Endothelial cell (in vitro differentiated cells): ENCODE measurements at regions not wholly inside any gene's neighbourhood (a gene's known extent, or its start where the extent isn't known, plus 50 kb on each side); places are given as distances from the start of the nearest gene placed in this dataset.

ENCODE experiments used
- DNase-seq: peaks from one replicate; pipeline ENCODE4 v3.0.0; 2021; ENCODE audit warnings: low spot score
- H3K27ac Mint-ChIP-seq: one replicate; pipeline ENCODE4 v1.8.0; 2021; ENCODE audit warnings: mixed read lengths, inconsistent platforms; ENCODE audit not compliant: unreplicated experiment
- H3K27me3 Mint-ChIP-seq: one replicate; pipeline ENCODE4 v1.8.0; 2021; ENCODE audit warnings: mild to moderate bottlenecking, moderate library complexity, mixed read lengths, inconsistent platforms; ENCODE audit not compliant: unreplicated experiment
- H3K36me3 Mint-ChIP-seq: one replicate; pipeline ENCODE4 v1.8.0; 2021; ENCODE audit warnings: mild to moderate bottlenecking, low read depth, mixed read lengths, inconsistent platforms; ENCODE audit not compliant: unreplicated experiment
- H3K4me1 Mint-ChIP-seq: one replicate; pipeline ENCODE4 v1.8.0; 2021; ENCODE audit warnings: mild to moderate bottlenecking, mixed read lengths, inconsistent platforms; ENCODE audit not compliant: unreplicated experiment
- H3K4me3 Mint-ChIP-seq: one replicate; pipeline ENCODE4 v1.8.0; 2021; ENCODE audit warnings: mild to moderate bottlenecking, mixed read lengths, inconsistent platforms; ENCODE audit not compliant: unreplicated experiment
- H3K9me3 Mint-ChIP-seq: one replicate; pipeline ENCODE4 v1.8.0; 2021; ENCODE audit warnings: mixed read lengths, inconsistent platforms; ENCODE audit not compliant: unreplicated experiment
- CTCF ChIP-seq: fragments of 200-600 bp; sonication (generic); IDR thresholded peaks from one replicate; pipeline ENCODE4 v1.5.0; 2021; ENCODE audit warnings: antibody characterized with exemption; ENCODE audit not compliant: unreplicated experiment

GRCh38 chr3:72418244-72418643 is 430.0 kb downstream of the SHQ1 start:
- TF ChIP-seq CTCF = no peak
- Mint-ChIP-seq H3K4me1 (peaks cover 19% of the 10 kb centered on the region), H3K27me3 (no peaks in the 10 kb centered on the region), H3K9me3 (no peaks in the 10 kb centered on the region), H3K36me3 (peaks cover 6% of the 10 kb centered on the region), H3K4me3 (no peak overlapping the region), H3K27ac (no peak overlapping the region)
- no peak for DNase-seq

DNA sequence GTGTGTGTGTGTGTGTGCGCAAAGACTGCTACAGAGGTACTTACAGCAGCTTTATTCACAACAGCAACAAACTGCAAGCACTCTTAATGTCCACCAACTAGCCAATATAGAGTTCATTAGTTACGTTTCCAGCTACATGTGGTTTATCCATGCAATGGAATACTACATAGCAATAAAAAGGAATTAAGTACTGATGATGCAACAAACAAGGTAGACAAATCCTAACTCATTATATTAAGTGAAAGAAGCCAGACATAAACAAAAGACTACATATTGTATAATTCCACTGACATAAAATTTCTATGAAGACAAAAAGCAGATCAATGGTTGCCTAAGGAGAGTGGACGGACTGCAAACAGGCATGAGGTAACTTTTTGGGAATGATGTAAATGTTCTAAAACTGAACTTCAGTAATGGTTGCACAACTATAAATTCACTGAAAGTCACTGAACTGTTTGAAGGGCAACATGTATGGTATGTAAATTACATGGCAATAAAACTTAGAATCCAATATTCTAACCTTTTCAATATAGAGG is 433.7 kb downstream of the SHQ1 start:
- no peaks in the 10 kb centered on the region for H3K36me3 Mint-ChIP-seq
- no peak overlapping the region for H3K4me3 Mint-ChIP-seq
- peaks cover 36% of the 10 kb centered on the region for H3K4me1 Mint-ChIP-seq
- H3K27ac Mint-ChIP-seq = no peak overlapping the region
- peaks cover 1% of the 10 kb centered on the region for H3K27me3 Mint-ChIP-seq
- no peak for TF ChIP-seq CTCF
- no peak for DNase-seq
- H3K9me3 Mint-ChIP-seq = no peaks in the 10 kb centered on the region

GRCh38 chr3:72413228-72413627 is 435.0 kb downstream of the SHQ1 start:
- H3K9me3 Mint-ChIP-seq = no peaks in the 10 kb centered on the region

GRCh38 chr3:72412340-72412956 is 435.8 kb downstream of the SHQ1 start:
- DNase-seq = no peak
- peaks cover 5% of the 10 kb centered on the region for H3K27me3 Mint-ChIP-seq
- H3K4me1 Mint-ChIP-seq = peaks cover 40% of the 10 kb centered on the region
- no peak overlapping the region for H3K27ac Mint-ChIP-seq
- H3K4me3 Mint-ChIP-seq = no peak overlapping the region
- no peak for TF ChIP-seq CTCF
- H3K9me3 Mint-ChIP-seq = no peaks in the 10 kb centered on the region
- H3K36me3 Mint-ChIP-seq = no peaks in the 10 kb centered on the region

More at GRCh38 chr3:72413228-72413627, 435.0 kb downstream of the SHQ1 start:
- Mint-ChIP-seq H3K27me3 (peaks cover 1% of the 10 kb centered on the region), H3K4me1 (peaks cover 34% of the 10 kb centered on the region), H3K36me3 (no peaks in the 10 kb centered on the region), H3K4me3 (no peak overlapping the region), H3K27ac (no peak overlapping the region)
- TF ChIP-seq CTCF = no peak
- DNase-seq = no peak

DNA sequence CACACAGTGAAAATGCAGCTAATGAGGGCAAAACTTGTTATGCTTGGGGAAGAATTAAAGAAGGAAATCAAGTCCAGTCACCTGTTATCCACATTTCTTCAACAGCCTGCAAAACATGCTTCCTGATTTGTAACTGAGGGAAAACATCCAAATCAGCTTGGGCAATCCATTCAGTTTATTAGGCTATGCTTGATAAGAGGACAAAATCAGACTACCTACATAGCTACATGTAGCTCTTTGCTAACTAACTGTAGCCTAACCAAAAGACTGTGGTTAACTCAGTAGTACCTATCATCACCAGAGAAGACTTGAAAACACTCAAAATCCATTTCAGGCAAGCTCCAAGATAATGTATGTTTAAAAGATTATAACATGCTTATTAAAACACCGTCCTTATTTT is 436.4 kb downstream of the SHQ1 start:
- DNase-seq = no peak
- Mint-ChIP-seq H3K27ac (no peak overlapping the region), H3K27me3 (peaks cover 5% of the 10 kb centered on the region), H3K4me3 (no peak overlapping the region), H3K36me3 (no peaks in the 10 kb centered on the region), H3K4me1 (peaks cover 44% of the 10 kb centered on the region), H3K9me3 (no peaks in the 10 kb centered on the region)
- TF ChIP-seq CTCF = no peak
